A549 (cell line): ENCODE measurements at regions not wholly inside any gene's neighbourhood (a gene's known extent, or its start where the extent isn't known, plus 50 kb on each side); places are given as distances from the start of the nearest gene placed in this dataset.
A peak's percentile ranks its signal among the peaks of the same experiment; 100 is the strongest.

Experiments used
- ATAC-seq, 2 experiments: fragments of 200-7000 bp in 1 of 2; fragments of >200 bp in 1 of 2; cut with Nextera tagmentation in 1 of 2; cut with Tn5 transposase in 1 of 2; 3 replicates each; pipeline versions ENCODE4 v1.8.0 to v1.9.1; 2018 to 2020; ENCODE audit warnings: mild to moderate bottlenecking in 1 of 2, moderate library complexity in 1 of 2
- CTCF ChIA-PET: fragments of 300-600 bp; sonication (Branson Sonifier 250); formaldehyde crosslinking; extraction: SDS; loops from one replicate; lab custom pipeline; 2021; ENCODE audit warnings: antibody characterized with exemption, inconsistent platforms; lab: Yijun Ruan, JAX
- POLR2A ChIA-PET: fragments of 350-600 bp; formaldehyde crosslinking; extraction: SDS; loops from one replicate; lab custom pipeline; 2021; ENCODE audit warnings: antibody characterized with exemption, inconsistent platforms; lab: Yijun Ruan, JAX
- DNase-seq, 2 experiments: peaks; one replicate each; pipeline versions ENCODE4 v3.0.0 to v3.0.0-alpha.2; 2011 to 2016; ENCODE audit warnings: low read depth in 1 of 2, low spot score in 1 of 2
- FAIRE-seq: peaks from 2 replicates; lab custom pipeline; 2011; peaks lifted over from hg19 to GRCh38; lab: Jason Lieb, UNC
- H3K27ac ChIP-seq, 2 experiments: fragments of >200 bp; sonication (Bioruptor Twin); formaldehyde crosslinking; 3 replicates each; pipeline ENCODE4 v1.5.1; 2016 to 2017
- H3K4me1 ChIP-seq: fragments of >200 bp; sonication (Bioruptor Twin); formaldehyde crosslinking; 3 replicates; pipeline ENCODE4 v1.6.1; 2016
- H3K4me2 ChIP-seq: fragments of >200 bp; sonication (Bioruptor Twin); formaldehyde crosslinking; 3 replicates; pipeline ENCODE4 v1.6.1; 2016
- H3K4me3 ChIP-seq: fragments of >200 bp; sonication (Bioruptor Twin); formaldehyde crosslinking; 3 replicates; pipeline ENCODE4 v1.5.1; 2016
- H3K9me3 ChIP-seq: fragments of >200 bp; sonication (Bioruptor Twin); formaldehyde crosslinking; 3 replicates; pipeline ENCODE4 v1.6.1; 2016
- CBX2 ChIP-seq: fragments of 200-600 bp; sonication (generic); IDR thresholded peaks from 2 replicates; pipeline ENCODE4 v1.6.1; 2016; ENCODE audit warnings: low read depth, mild to moderate bottlenecking, borderline replicate concordance
- CBX8 ChIP-seq: fragments of 200-600 bp; sonication (generic); IDR thresholded peaks from 2 replicates; pipeline ENCODE4 v1.6.1; 2016
- CTCF ChIP-seq: fragments of >200 bp; sonication (Bioruptor Twin); formaldehyde crosslinking; IDR thresholded peaks from 3 replicates; pipeline ENCODE4 v1.5.1; 2016
- EP300 ChIP-seq, 2 experiments: fragments of >200 bp; sonication (Bioruptor Twin); formaldehyde crosslinking; IDR thresholded peaks; 2 replicates in 1 of 2; 3 replicates in 1 of 2; pipeline ENCODE4 v1.6.1; 2016 to 2017
- HDAC2 ChIP-seq: fragments of 200-600 bp; sonication (generic); IDR thresholded peaks from 2 replicates; pipeline ENCODE4 v1.6.1; 2016
- HOXB13 ChIP-seq: fragments of 250-450 bp; sonication (Bioruptor Pico); IDR thresholded peaks from 2 replicates; pipeline ENCODE4 v1.5.0; 2020; ENCODE audit warnings: low read depth, mild to moderate bottlenecking, moderate library complexity
- JUN ChIP-seq, 2 experiments: fragments of >200 bp; sonication (Bioruptor Twin); formaldehyde crosslinking; IDR thresholded peaks; 2 replicates in 1 of 2; 3 replicates in 1 of 2; pipeline ENCODE4 v1.6.1; 2016 to 2017
- KDM1A ChIP-seq: fragments of 200-600 bp; sonication (generic); IDR thresholded peaks from 2 replicates; pipeline ENCODE4 v1.6.1; 2016; ENCODE audit warnings: low read depth, mild to moderate bottlenecking
- KDM5A ChIP-seq: fragments of 200-600 bp; sonication (generic); IDR thresholded peaks from 2 replicates; pipeline ENCODE4 v1.6.1; 2016; ENCODE audit warnings: antibody characterized with exemption, mild to moderate bottlenecking
- MAFK ChIP-seq: fragments of 450-650 bp; IDR thresholded peaks from 2 replicates; pipeline ENCODE4 v1.6.1; 2014; ENCODE audit not compliant: partially characterized antibody
- MAZ ChIP-seq: fragments of 150-350 bp; IDR thresholded peaks from 2 replicates; pipeline ENCODE4 v1.6.1; 2014; ENCODE audit warnings: antibody characterized with exemption, low read depth, low read length, borderline replicate concordance
- MYC ChIP-seq: IDR thresholded peaks from 2 replicates; pipeline ENCODE4 v1.6.1; 2012; ENCODE audit warnings: mild to moderate bottlenecking, inconsistent platforms, low read length, improper control_type of control experiment, borderline replicate concordance
- NFE2L2 ChIP-seq: fragments of 150-350 bp; conservative IDR thresholded peaks from 2 replicates; pipeline ENCODE4 v1.6.1; 2014; ENCODE audit warnings: low read length
- NPAS2 ChIP-seq: fragments of 250-450 bp; sonication (Bioruptor Pico); IDR thresholded peaks from 2 replicates; pipeline ENCODE4 v1.8.0; 2022; ENCODE audit warnings: mild to moderate bottlenecking, moderate library complexity, borderline replicate concordance
- PBX3 ChIP-seq: IDR thresholded peaks from 2 replicates; pipeline ENCODE4 v1.6.1; 2012
- POLR2A ChIP-seq: IDR thresholded peaks from 2 replicates; pipeline ENCODE4 v1.6.1; 2012; ENCODE audit warnings: mild to moderate bottlenecking, low read length
- RCOR1 ChIP-seq: fragments of 150-350 bp; IDR thresholded peaks from 2 replicates; pipeline ENCODE4 v1.6.1; 2014; ENCODE audit warnings: antibody characterized with exemption, low read length, low read depth
- RNF2 ChIP-seq: fragments of 200-600 bp; sonication (generic); IDR thresholded peaks from 2 replicates; pipeline ENCODE4 v1.6.1; 2016; ENCODE audit warnings: low read depth, mild to moderate bottlenecking, antibody characterized with exemption, moderate library complexity, borderline replicate concordance
- SMC3 ChIP-seq: fragments of >200 bp; sonication (Bioruptor Twin); formaldehyde crosslinking; IDR thresholded peaks from 3 replicates; pipeline ENCODE4 v1.6.1; 2018; ENCODE audit warnings: inconsistent platforms
- SREBF2 ChIP-seq: fragments of 450-650 bp; IDR thresholded peaks from 2 replicates; pipeline ENCODE4 v1.6.1; 2014; ENCODE audit warnings: mild to moderate bottlenecking, moderate library complexity
- TP53 ChIP-seq: fragments of 250-450 bp; sonication (Bioruptor Pico); IDR thresholded peaks from 2 replicates; pipeline ENCODE4 v1.5.0; 2021; ENCODE audit warnings: mild to moderate bottlenecking, moderate library complexity
- WGBS: methylation state at CpG from one replicate; pipeline ENCODE4 v1.1.6; 2017; ENCODE audit errors: missing lambda C conversion rate; 5-methylcytosine and 5-hydroxymethylcytosine counted together
- TF ChIP-seq, protein P1 (sequence below): IDR thresholded peaks from 2 replicates; pipeline ENCODE4 v1.6.1; 2012; ENCODE audit warnings: low read depth, borderline replicate concordance
- TF ChIP-seq, protein P2 (sequence below): fragments of 250-450 bp; sonication (Bioruptor Pico); IDR thresholded peaks from 2 replicates; pipeline ENCODE4 v1.5.0; 2021; ENCODE audit warnings: mild to moderate bottlenecking, moderate library complexity, borderline replicate concordance

DNA sequence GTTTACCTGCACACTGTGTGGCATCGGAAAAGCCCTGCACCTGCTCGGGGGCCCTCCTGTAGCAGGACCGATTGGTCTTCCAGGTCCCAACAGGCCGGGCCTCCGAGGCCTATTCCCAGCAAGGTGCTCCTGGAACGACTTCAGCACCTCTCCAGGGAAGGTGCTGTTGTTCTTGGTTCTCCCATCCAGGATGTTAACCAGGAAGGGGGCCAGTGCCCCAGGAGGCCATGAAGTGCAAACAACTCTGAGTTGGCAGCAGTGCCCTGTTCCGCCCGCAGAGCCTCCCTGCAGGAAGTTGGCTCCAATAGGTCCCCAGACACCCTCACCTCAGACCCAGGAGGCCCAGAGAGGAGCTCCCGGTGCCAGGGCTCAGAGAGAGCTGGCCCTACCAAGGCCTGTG is 64.0 kb upstream of the DUSP5 start:
- TF ChIP-seq CBX2, result no peak
- TF ChIP-seq, protein P1, sequence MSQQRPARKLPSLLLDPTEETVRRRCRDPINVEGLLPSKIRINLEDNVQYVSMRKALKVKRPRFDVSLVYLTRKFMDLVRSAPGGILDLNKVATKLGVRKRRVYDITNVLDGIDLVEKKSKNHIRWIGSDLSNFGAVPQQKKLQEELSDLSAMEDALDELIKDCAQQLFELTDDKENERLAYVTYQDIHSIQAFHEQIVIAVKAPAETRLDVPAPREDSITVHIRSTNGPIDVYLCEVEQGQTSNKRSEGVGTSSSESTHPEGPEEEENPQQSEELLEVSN, result no peak
- no peak for TF ChIP-seq SREBF2
- TF ChIP-seq HOXB13 (CRISPR knock-in tag), result no peak
- TF ChIP-seq CBX8, result no peak
- no peak for TF ChIP-seq JUN (IDR thresholded peaks at IDR 0.05)
- no peak for TF ChIP-seq CTCF
- no peak for TF ChIP-seq NPAS2 (CRISPR knock-in tag)
- TF ChIP-seq, all 56 proteins: peak for 0
- peak overlapping the region; percentile 49 to 67; a peak in 5 of 6 replicates for H3K27ac ChIP-seq
- H3K4me2 ChIP-seq, result no peak overlapping the region
- ATAC-seq, result peak; percentile 35 to 49; a peak in 3 of 6 replicates
- no peak overlapping the region for H3K4me3 ChIP-seq
- CTCF ChIA-PET, result no interaction called here
- POLR2A ChIA-PET, result no interaction called here
- H3K9me3 ChIP-seq, result peaks cover 3% of the 10 kb centered on the region; the same call in 1 of the 3 replicates
- peaks cover 24% of the 10 kb centered on the region for H3K4me1 ChIP-seq
- no peak for DNase-seq
- WGBS, result 81% methylated on average over 9 of the region's 9 CpGs
- FAIRE-seq, result no peak

DNA sequence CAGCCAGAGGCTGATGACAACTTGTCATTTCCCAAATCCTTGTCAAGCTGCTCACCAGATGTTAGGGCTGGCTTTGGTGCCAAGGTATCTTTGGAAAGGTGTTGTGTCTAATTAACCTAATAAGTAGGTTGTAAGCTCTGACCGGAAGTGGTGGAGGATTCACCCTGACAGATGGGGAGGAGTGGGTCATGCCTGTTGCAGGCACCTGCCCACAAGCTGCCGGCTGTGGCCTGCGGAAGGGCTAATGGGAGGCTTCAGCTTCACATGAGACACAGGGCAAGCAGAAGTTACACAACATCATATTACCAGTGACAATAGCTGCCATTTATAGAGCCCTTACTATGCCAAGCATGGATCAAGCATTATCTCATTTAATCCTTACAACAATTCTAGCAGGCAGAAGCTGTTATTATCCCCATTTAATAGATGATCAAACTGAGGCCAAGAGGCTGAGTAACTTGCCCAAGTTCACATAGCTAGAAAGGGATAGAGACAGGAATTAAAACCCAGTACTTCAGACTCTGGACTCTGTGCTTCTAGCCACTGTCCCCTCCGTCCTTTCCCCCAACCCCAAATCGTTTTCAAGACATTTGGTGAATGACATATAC is 63.1 kb upstream of the DUSP5 start:
- Histone ChIP-seq H3K4me2 (no peak overlapping the region), H3K9me3 (peaks cover 3% of the 10 kb centered on the region; the same call in 1 of the 3 replicates), H3K27ac (peak overlapping the region; percentile 49 to 67; a peak in 4 of 6 replicates), H3K4me1 (peaks cover 16% of the 10 kb centered on the region), H3K4me3 (no peak overlapping the region)
- 81% methylated on average over 5 of the region's 5 CpGs for WGBS
- DNase-seq, result no peak
- TF ChIP-seq PBX3 (no peak), MYC (no peak), TP53 (CRISPR knock-in tag) (no peak), RNF2 (no peak), NFE2L2 (no peak), MAZ (no peak), MAFK (no peak), CTCF (no peak), HDAC2 (no peak), KDM5A (no peak), KDM1A (no peak), POLR2A (no peak), RCOR1 (no peak), EP300 (IDR thresholded peaks at IDR 0.05) (no peak), SMC3 (no peak)
- TF ChIP-seq, protein P2, sequence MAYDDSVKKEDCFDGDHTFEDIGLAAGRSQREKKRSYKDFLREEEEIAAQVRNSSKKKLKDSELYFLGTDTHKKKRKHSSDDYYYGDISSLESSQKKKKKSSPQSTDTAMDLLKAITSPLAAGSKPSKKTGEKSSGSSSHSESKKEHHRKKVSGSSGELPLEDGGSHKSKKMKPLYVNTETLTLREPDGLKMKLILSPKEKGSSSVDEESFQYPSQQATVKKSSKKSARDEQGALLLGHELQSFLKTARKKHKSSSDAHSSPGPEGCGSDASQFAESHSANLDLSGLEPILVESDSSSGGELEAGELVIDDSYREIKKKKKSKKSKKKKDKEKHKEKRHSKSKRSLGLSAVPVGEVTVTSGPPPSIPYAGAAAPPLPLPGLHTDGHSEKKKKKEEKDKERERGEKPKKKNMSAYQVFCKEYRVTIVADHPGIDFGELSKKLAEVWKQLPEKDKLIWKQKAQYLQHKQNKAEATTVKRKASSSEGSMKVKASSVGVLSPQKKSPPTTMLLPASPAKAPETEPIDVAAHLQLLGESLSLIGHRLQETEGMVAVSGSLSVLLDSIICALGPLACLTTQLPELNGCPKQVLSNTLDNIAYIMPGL (CRISPR knock-in tag), result no peak
- TF ChIP-seq, protein P1, result no peak
- CTCF ChIA-PET, result interaction anchor here (0.5 to 0.7 kb wide), 2 partner anchors 64 to 123 kb away, joined by 3 read pairs; no protein-coding TSS in a partner anchor
- no peak for FAIRE-seq
- POLR2A ChIA-PET, result no interaction called here
- no peak for ATAC-seq
